GM21529 (cell line): ENCODE measurements at regions not wholly inside any gene's neighbourhood (a gene's known extent, or its start where the extent isn't known, plus 50 kb on each side); places are given as distances from the start of the nearest gene placed in this dataset.

Experiments
- ATAC-seq: cut with Tn5 transposase; IDR thresholded peaks from one replicate; pipeline ENCODE4 v1.9.1; 2021; ENCODE audit not compliant: unreplicated experiment

- ATAC-seq = no peak
These were observed 418.5 kb upstream of the CPEB2 start for GRCh38 chr4:14583752-14584151.

- no peak for ATAC-seq
These were observed 409.3 kb upstream of the CPEB2 start for GRCh38 chr4:14592950-14593349.

GRCh38 chr4:14596028-14596427, 406.3 kb upstream of the CPEB2 start:
- no peak for ATAC-seq

- no peak for ATAC-seq
These were observed 405.8 kb upstream of the CPEB2 start for GRCh38 chr4:14596437-14596836.

GRCh38 chr4:14596904-14597303, 405.4 kb upstream of the CPEB2 start:
- ATAC-seq = no peak

- ATAC-seq = no peak
These were observed 400.1 kb upstream of the CPEB2 start for GRCh38 chr4:14602206-14602605.

GRCh38 chr4:14607001-14607400, 395.3 kb upstream of the CPEB2 start:
- ATAC-seq = no peak

GRCh38 chr4:14607578-14607977, 394.7 kb upstream of the CPEB2 start:
- ATAC-seq = no peak

GRCh38 chr4:14608630-14609029, 393.7 kb upstream of the CPEB2 start:
- no peak for ATAC-seq

GRCh38 chr4:14614840-14615239, 387.4 kb upstream of the CPEB2 start:
- no peak for ATAC-seq

GRCh38 chr4:14615671-14616070, 386.6 kb upstream of the CPEB2 start:
- no peak for ATAC-seq

- no peak for ATAC-seq
These were observed 381.6 kb upstream of the CPEB2 start for GRCh38 chr4:14620567-14621141.

- ATAC-seq = no peak
These were observed 380.4 kb upstream of the CPEB2 start for GRCh38 chr4:14621731-14622463.

- ATAC-seq = no peak
These were observed 375.2 kb upstream of the CPEB2 start for GRCh38 chr4:14627038-14627437.

GRCh38 chr4:14631806-14632440, 370.4 kb upstream of the CPEB2 start:
- ATAC-seq = no peak

GRCh38 chr4:14636563-14636962, 365.7 kb upstream of the CPEB2 start:
- no peak for ATAC-seq

GRCh38 chr4:14640476-14640875, 361.8 kb upstream of the CPEB2 start:
- no peak for ATAC-seq

GRCh38 chr4:14641871-14642270, 360.4 kb upstream of the CPEB2 start:
- no peak for ATAC-seq

- ATAC-seq = no peak
These were observed 357.6 kb upstream of the CPEB2 start for GRCh38 chr4:14644580-14645282.

GRCh38 chr4:14646831-14647230, 355.4 kb upstream of the CPEB2 start:
- ATAC-seq = no peak

- ATAC-seq = no peak
These were observed 352.2 kb upstream of the CPEB2 start for GRCh38 chr4:14650127-14650526.

- ATAC-seq = no peak
These were observed 349.8 kb upstream of the CPEB2 start for GRCh38 chr4:14652522-14652921.
